ENCODE measurements at regions not wholly inside any gene's neighbourhood (a gene's known extent, or its start where the extent isn't known, plus 50 kb on each side); places are given as distances from the start of the nearest gene placed in this dataset.

DNA sequence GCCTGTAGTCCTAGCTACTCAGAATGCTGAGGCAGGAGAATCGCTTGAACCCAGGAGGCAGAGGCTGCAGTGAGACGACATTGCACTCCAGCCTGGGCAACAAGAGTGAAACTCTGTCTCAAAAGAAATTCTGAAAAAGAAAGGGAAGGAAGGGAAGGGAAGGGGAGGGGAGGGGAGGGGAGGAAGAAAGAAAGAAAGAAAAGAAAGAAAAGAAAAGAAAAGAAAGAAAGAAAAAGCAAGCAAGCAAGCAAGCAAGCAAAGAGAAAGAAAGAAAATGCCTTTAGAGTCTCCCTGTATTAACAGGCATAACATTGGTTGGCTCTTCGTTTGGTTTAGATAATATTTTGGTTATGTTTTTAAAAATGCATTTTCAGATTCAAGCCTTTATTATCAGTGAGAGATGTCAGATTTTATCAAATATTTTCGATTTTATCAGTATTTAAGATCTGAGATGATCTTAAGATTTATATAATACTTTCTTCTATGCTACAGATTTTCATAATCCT lies 281.1 kb downstream of the NPIPA8 start:
- DNase-seq (ENCODE audit: low spot score) = no peak

DNA sequence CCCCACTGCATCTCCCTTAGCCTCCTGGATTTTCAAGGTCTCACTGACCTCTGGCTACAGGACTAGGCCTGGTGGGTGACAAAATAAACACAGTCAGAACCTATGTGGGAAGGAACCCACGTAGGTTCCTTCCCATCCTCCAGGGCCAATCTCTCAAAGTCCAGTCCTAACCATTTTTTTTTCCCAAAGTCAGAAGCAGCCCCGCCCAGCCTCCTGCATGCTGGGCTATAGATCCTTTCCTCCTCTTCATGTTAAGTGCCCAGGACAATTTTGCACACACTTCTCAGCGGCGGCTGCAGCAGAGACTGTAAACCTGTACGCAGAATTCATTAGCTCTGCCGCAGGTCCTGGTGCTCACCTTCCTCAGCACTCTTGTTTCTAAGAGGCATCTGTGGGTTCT lies 285.8 kb downstream of the NPIPA8 start:
- no peak for DNase-seq (ENCODE audit: low spot score)

DNA sequence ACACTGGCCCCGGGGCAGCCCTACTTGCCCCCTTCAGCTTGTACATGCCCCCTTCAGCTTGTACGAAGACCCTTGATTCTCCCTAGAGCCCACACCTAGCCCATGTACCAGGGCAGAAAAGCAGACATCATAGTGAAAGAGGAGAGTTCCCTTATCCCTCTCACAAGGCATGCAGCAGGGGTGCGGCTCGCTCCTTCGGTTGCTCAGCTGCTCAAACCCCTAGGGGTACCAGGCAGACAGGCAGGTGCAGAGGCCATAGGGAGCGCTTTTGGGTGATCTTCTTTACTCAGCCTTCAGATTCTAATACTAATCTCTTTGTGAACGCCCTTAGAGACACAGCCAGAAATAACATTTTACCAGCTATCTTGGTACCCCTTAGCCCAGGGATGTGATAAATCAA lies 286.3 kb downstream of the NPIPA8 start:
- no peak for DNase-seq (ENCODE audit: low spot score)

DNA sequence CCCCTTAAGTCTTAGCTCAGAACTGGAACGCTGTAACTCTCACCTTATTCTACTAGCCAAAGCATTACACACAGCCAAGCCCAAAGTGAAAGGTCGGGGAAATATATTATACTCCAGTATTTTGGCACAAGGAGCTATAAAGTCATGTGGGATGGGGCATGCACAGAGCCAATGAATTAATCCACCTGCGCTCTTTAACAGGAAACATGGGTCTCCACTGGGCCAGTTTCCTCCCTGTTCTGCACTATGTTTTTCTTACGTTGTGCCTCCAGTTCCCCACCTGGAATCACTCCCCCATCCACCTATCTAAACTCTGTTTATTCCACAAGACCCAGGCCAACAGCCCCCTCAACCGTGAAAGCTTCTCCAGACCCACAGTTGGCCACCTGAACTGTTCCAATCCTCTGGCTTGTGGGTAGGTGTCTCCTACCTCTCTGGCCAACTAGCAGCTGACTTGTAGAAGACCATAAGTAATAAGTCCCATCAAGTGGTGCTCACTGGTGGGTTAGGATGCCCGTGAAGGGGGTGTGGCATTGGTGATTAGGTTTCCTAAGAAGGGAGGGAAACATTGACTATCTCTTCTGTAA lies 286.9 kb downstream of the NPIPA8 start:
- DNase-seq (ENCODE audit: low spot score) = no peak

DNA sequence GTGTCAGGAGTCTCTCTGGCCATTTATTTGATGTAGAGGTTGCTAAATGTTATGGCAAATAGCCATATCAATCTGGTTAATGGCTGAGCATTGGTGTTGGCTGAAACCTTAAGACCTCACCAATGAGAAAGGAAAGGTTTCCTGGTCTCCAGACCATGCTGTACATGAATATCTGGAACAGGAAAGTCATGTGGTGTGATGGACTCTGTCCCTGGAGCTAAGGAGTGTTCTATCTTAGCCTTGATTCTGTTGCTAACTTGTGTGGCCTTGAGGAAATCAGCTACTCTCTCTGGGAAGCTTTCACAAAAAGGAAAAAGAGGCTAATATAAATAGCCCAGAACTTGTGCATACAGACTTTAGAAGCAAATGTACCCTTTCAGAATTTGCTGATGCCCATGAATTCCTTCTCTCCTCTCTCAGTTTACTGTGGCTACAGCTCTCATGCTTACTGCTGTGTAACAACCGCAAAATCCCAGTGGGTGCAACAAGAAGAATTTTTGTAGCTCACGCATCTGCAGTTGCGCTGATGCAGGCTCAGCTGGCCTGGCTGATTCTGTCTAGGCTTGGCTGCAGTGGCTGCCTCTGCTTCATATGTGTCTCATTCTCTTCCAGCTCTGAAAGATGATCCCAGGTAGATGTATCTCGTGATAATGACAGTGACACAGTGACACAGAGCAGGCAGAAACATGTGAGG lies 287.5 kb downstream of the NPIPA8 start:
- no peak for DNase-seq (ENCODE audit: low spot score)

DNA sequence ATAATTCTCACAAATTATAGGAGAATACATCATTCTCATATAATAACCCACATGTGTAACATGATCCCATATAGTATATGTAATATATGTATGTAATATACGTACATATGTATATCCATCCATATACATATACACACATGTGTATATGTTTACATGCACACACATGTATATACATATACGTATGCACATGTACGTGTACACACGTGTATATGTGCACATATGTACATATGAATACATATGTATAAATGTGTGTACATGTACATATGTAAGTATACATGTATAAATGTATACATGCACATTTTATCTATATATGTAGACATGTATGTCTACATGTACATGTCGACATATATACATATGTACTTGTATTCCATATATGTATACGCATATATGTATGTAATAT lies 288.8 kb downstream of the NPIPA8 start:
- no peak for DNase-seq (ENCODE audit: low spot score)

DNA sequence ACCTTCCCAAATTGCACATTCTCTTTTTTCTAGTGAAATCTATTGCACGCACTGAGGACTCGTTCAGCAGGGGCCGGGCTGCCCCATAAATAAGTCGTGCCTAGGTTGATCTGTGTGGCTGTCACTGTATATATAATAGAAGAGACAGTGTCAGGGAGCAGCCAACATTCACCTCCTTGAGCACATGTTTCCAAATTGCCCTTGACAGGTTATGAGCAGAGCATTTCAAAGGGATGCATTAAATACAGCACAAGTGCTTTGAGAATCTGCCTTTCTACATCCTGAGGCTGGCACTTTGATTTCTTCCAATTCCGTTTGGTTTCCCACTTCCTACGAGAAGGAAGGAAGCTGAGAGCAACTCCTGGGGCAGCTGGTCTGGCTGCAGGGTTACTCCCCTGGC lies 291.2 kb downstream of the NPIPA8 start:
- DNase-seq (ENCODE audit: low spot score) = no peak

DNA sequence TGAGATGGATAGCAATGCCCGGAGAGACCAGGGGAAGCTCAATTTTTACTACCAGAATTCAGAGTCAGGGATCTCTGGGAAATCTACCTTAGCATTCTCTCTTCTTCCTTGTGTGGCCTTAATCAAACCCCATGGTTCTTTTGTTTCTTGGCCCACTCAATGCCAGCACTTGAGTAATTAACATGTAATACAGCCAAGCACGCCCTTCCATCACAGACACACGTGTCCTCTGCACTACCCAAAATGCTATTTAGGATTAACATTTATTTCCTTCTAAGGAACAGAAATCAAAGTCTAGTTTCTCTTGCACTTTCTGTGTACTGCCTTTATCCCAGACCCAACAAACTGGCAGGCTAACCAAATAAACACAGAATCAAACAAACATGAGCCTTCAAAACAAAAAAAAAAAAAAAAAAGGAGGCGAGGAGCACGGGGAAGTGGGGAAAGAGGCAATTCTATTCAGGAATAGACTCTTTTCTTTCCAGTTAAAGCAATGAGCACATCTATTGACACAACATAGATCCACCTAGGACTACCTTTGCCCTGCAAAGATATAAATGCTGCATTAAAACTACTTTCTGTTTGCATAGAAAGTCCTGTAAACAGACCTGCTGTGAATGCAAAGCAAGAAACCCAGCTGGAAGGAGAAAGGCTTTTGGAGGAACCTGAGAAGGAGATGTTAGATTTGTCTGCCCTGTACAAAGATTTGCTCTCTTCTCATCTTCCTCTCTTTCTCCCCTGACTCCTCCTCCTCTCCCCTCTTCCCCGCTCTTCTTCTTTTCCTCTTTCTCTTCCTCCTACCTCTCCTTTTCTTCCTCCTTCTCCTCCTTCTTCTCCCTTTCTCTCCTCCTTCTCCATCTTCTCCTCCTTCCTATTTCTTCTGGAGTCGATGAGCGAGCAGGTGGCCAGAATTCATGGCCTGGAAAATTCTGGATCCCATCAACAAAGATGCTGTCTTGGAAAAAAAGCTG lies 294.4 kb downstream of the NPIPA8 start:
- DNase-seq (ENCODE audit: low spot score) = no peak

DNA sequence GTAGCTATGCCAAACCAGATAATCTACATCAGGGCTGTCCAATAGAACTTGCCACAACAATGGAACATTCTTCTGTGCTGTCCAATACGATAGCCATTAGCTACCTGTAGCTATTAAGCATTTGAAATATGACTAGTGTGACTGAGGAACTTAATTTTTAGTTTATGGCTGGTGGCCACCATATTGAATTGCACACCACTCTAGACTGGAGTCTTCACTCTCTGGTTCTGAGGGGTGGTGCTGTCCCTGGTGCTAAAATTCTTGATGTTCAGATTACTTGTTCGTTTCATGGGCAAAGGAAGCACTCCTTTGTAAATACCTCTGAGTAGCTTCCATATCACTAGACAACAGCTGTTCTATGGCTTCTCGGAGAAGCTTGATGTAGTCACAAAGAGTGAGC lies 296.6 kb downstream of the NPIPA8 start:
- no peak for DNase-seq (ENCODE audit: low spot score)

DNA sequence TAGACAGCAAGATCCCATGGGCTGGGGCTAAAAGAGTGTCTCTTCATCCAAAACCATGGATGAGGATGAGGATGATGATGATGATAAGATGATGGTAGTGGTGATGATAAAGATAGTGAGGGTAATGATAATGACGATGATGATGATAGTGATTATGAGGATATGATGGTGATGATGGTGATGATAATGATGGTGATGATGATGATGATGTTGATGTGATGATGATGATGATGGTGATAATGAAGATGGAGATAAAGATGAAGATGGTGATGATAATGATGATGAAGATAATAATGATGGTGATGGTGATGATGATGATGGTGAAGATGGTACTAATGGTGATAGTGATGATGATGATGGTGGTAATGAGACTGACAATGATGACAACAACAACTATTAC lies 299.5 kb downstream of the NPIPA8 start:
- DNase-seq (ENCODE audit: low spot score) = no peak

DNA sequence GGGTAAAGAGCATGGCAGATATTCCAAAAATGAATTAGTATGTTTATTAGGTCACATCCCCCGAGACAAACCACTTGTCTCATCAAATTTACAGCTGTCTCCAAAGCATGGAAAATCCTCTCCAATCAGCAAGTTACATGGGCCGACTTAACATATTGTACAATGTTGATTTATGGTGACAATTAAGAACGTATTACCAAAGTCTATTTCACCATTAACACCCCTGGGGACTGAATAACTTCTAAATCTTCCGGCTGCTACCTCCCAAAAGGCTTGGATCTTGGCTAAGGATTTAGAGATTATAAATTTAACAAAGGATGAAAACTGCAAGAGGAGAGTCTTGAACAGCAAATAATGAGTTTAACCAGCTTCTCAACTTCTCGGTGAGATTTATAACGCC lies 311.9 kb downstream of the NPIPA8 start:
- DNase-seq (ENCODE audit: low spot score) = no peak

DNA sequence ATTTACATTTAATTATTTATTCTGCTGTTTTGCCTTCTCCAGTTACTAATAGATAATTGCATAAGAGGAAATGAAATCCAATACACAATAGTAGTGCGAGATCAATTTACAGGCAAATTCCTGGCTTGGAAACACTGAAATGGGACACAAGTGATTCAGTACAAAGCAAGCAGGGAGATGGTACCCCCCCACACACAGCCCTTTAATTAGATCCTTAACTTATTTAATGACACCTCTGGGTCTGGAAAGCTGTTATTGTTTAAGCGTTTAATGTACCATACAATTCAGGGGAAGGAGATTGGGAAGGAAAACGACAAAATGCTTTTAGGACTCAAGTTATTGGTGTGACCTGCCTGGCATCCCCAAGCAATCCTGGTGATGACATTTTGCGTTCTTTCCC lies 318.2 kb downstream of the NPIPA8 start:
- no peak for DNase-seq (ENCODE audit: low spot score)

DNA sequence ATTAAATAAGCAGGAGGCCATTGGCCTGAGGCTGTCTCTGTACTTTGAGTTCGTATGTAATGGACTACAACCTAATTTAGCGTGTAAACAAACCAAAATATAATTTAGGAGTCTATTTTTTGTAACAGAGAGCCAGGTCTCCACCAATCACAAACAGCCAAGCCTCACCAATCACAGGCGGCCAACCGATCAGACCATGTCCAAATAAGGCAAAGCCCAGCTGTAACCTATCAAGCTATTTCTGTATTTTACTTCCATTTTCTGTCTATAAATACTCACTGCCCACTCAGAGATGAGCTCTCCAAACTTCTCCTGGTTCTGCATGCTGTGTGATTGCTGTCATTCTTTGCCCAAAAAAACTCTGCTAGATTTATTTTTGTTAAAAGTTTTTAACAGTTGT lies 322.7 kb downstream of the NPIPA8 start:
- no peak for DNase-seq (ENCODE audit: low spot score)

DNA sequence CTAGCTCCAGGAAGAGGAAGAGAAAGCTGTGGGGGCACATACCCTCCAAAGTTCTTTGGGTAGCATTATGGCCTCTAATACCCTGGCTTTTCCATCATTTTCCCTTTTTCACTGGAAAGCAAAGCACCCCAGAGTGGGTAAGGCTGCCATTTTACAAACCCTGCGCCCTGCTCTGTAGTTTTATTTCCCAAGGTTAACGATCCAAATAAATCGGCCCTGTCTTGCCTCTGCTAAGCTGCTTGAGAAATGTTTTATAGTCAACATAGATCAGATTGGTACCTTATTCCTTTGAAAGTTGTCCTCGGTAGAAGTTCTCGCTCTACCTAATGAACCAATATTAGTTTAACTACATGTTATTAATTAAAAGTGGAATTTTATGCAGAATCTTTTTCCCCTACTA lies 328.2 kb downstream of the NPIPA8 start:
- DNase-seq (ENCODE audit: low spot score) = no peak

DNA sequence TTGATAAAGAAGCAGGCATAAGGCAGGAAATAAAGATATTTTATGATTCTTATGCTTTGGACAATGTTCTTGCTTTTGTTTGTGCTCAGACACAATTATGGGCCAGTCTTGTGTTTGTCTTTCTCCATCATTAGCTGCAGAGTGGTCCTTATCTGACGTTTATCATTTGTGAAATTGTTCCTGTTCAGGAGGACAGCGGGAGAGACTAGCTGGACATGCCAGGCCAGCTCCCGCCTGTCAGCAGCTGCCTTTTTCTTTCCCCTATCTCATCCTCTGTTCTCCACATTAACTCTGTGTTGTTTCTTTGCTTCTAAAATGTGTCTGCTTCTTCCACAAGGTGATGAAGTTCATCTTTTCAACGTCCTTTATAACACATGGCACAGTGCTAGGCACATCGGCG lies 333.5 kb downstream of the NPIPA8 start:
- DNase-seq (ENCODE audit: low spot score) = no peak

DNA sequence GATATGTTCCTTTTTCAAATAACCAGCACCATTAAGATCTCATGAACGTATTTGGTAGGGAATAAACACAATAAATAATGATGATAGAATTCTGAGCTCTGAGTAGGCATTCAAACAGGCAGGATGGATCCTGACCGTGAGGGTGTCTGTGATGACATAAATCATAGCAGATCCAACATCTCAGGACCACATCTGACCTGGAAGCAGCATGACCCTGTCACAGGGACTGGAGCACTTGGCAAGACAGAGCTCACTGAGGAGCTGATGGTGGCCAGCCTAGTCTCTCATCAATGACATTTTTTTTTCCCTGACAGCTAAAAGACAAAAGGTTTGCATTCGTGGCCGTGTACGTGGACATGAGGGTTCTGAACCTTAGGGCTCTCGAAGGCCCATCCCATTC lies 337.5 kb downstream of the NPIPA8 start:
- DNase-seq (ENCODE audit: low spot score) = no peak

DNA sequence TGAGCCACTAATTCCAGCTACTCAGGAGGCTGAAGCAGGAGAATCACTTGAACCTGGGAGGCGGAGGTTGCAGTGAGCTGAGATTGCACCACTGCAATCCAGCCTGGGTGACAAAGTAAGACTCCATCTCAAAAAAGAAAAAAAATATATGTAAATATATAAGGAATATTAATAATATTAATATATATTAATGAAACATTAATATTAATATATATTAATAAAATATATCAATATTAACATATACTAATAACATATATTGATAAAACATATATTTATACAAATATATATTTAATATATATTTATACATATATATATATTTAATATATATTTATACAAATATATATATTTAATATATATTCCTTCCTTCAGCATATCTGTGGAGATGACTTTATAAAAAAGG lies 338.0 kb downstream of the NPIPA8 start:
- no peak for DNase-seq (ENCODE audit: low spot score)

DNA sequence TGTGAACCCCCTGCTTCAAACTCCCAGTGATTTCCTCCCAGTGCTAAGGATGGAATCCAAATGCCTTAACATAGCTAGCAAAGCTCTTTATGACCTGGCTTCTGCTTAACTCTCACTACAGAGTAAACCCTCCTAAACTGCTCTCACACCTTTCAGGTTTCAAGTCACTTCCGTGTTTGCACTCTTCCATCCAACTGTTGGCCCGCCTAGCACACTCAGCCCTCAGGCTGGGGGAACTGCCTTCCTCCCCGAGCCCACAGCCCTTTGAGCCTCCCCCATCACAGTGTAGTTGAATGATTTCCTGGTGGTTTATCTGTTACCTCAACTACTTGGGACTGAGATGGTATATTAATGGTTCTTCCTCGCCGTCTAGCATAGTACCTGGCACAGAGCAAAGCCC lies 342.5 kb downstream of the NPIPA8 start:
- DNase-seq (ENCODE audit: low spot score) = no peak

DNA sequence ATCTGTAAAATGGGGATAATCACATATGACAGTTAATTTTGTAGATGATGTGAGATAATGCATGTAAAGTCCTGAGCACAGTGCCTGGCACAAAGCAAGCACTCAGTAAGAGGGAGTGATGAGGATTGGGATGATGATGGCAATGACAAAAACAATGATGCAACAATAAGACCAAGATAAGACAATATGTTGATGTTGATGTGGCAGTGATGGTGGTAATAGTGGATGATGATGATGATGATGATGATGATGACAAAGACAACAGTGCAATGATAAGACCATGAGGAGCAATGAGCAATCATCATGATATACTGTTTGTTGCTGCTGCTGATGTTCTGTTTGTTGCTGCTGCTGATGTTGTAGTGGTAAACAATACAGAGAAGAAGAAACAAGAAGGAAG lies 344.1 kb downstream of the NPIPA8 start:
- no peak for DNase-seq (ENCODE audit: low spot score)

DNA sequence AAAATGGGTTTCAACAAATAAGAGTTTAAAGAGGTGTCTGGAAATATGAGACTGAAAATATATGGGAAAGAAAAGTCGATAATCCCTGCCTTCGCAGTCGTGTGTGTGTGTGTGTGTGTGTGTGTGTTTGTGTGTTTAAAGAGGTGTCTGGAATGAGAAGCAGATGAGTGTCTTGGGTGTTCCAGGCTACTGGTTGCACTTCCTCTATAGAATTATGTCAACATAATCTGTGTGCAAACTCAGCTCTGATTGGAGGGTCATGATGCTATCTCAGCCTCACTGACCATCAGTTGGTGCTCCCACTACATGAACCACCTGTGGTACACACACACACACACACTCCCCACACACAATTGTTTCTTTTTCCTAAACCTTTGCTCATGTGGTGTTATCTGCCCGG lies 347.3 kb downstream of the NPIPA8 start:
- DNase-seq (ENCODE audit: low spot score) = no peak

DNA sequence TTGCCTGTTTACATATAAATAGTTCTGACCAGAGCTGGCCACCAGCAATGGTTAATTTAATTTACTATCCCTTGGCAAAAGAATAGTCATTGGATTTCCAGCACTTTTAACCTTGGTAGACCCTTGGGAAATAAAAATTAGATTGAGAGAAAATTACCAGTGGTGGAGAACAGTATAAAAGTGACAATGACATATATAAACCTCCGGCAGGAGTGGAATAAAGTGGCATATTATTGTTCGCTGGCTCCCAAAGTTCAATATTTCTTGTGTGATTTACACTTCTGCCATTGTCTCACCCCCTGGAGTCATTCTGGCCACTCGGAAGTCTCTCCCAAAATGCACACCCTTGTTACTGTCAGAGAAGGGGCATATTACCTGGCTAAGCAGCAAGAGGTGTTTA lies 347.7 kb downstream of the NPIPA8 start:
- no peak for DNase-seq (ENCODE audit: low spot score)

DNA sequence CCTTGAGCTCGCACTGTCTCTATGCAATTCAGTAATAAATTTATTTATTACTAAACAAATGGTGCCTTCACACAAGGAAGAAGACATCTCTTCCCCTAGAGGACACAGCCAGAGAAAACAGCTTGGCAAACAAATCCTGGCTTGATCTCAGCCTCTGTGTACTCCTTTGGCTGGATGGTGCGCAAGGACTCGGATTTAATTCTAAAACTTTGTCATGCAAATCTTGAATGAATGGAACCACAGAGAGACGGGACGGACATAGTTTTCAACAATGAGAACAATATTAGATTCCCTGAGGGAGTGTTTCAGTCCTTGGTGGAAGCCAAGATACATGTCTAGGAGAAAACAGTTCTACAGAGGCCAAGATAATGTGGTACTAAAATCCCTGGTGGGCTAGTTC lies 349.5 kb downstream of the NPIPA8 start:
- no peak for DNase-seq (ENCODE audit: low spot score)

DNA sequence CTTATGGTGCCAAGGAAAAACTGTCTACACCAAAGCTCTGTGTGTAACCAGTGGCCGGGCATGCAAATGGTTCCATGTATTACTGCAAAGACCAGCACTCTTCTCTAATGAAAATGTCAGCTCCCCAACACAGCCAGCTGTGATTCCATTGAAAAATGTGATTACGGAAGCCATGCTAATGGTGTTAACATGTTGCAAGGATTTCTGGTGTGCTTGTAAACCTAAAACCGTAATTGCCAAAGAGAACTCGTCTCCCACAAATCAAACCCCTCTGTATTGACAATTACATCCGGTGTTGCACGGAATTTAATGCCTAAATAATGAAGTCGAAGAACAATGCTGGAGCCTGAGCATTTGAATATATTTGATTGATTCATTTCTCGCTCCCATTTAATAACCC lies 351.7 kb downstream of the NPIPA8 start:
- DNase-seq (ENCODE audit: low spot score) = no peak
